ENCODE measurements at regions not wholly inside any gene's neighbourhood (a gene's known extent, or its start where the extent isn't known, plus 50 kb on each side); places are given as distances from the start of the nearest gene placed in this dataset.

DNA sequence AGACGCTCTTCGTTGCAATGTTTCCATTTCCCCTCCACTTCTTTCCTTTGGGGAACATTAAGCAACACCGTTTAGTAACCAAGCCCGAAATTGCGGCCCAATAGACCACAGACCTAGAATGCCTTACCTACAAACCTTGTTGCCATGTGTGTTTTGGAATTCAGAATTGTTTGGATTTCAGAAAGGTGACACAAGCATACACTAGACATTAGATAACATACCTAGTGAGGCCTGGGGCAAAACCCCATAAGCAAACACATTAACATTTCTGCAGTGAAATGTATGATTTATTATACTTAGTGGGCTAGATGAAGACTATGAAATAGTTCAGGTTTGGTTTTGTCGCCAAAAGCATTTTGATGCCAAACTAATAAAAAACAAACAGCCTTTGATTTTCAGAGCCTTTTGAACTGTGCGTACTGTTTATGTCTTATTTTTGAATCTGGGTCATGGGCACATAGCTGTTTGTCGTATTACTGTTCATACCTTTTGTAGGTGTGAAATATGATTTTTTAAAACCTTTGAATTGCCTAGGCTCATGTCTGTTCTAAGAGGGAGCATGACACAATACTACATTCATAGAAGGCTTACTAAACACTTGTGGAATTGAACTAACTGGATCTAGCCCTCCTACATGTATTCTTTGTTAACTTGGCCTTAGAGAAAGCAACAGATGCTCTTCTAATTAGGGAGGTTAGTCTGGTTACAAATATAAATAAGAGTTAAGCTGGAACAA, 88.6 kb upstream of the TMEM164 start:
- ATAC-seq, result no peak
- Histone ChIP-seq H3K36me3 (no peaks in the 10 kb centered on the region), H3K27me3 (peaks cover 0 to 44% (median 0%) of the 10 kb centered on the region in 7 donors), H3K4me3 (no peak overlapping the region), H3K9me3 (no peaks in the 10 kb centered on the region), H3K27ac (no peak overlapping the region), H3K4me1 (no peaks in the 10 kb centered on the region)
- TF ChIP-seq, protein P1, sequence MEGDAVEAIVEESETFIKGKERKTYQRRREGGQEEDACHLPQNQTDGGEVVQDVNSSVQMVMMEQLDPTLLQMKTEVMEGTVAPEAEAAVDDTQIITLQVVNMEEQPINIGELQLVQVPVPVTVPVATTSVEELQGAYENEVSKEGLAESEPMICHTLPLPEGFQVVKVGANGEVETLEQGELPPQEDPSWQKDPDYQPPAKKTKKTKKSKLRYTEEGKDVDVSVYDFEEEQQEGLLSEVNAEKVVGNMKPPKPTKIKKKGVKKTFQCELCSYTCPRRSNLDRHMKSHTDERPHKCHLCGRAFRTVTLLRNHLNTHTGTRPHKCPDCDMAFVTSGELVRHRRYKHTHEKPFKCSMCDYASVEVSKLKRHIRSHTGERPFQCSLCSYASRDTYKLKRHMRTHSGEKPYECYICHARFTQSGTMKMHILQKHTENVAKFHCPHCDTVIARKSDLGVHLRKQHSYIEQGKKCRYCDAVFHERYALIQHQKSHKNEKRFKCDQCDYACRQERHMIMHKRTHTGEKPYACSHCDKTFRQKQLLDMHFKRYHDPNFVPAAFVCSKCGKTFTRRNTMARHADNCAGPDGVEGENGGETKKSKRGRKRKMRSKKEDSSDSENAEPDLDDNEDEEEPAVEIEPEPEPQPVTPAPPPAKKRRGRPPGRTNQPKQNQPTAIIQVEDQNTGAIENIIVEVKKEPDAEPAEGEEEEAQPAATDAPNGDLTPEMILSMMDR (IDR thresholded peaks at IDR 0.05), result no peak
- no peak for DNase-seq
- intact Hi-C loops (cut with DNase I), result loop anchor here in 6 of 10 donors (2.0 to 10.0 kb wide), 6 partner anchors 91 to 501 kb away; partner anchors contain the start of gene TMEM164 (in 1 of the 6)
- 95 to 97% methylated on average over 8 of the region's 8 CpGs for WGBS, 2 donors

DNA sequence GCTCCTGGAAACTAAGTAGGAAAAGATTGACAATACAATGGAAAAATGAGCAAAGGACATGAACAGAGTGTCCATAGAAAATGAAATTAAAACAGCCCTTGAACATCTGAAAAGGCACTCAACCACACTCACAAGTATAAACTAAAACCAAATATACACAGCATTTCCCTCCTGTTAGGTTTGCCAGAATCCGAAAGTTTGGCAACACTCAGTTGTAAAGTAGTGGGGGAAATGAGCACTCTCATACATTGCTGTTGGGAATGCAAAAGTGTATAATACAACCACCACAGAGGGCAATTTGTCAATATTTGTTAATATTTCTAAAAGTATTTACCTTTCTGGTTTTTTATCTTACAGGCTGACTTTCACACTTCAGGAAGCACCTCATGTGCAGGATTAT, 84.2 kb upstream of the TMEM164 start:
- no peak for ATAC-seq
- Histone ChIP-seq H3K9me3 (no peaks in the 10 kb centered on the region), H3K27me3 (peaks cover 0 to 25% (median 0%) of the 10 kb centered on the region in 7 donors), H3K27ac (no peak overlapping the region), H3K4me1 (no peaks in the 10 kb centered on the region), H3K4me3 (no peak overlapping the region), H3K36me3 (no peaks in the 10 kb centered on the region)
- DNase-seq, result no peak
- TF ChIP-seq, protein P1 (IDR thresholded peaks at IDR 0.05), result no peak
- intact Hi-C loops (cut with DNase I), result loop anchor here in 3 of 10 donors (10.0 kb wide), 3 partner anchors 86 to 496 kb away; partner anchors contain the start of gene TMEM164 (in 1 of the 3)
- WGBS, 2 donors, result 65 to 66% methylated on average over 1 of the region's 1 CpG

DNA sequence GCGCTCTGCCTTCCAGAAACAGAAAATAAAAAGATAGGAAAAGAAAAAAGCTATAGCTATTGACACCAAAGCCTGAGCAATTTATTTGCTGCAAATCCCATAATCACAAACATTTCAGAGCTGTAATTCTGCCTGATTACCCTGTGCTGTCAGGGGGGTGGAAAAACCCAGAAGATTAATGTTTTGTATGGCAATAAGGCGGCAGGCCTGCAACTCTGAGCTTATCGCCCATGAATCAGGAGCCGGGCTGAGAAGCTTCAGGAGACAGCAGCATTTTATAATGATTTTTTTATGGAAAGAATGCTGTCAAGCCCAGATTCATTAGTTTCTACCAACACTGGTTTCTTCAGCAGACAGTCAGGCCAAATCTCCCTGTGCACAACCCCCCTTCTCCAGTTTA, 82.6 kb upstream of the TMEM164 start:
- 86 to 92% methylated on average over 4 of the region's 4 CpGs for WGBS, 2 donors
- H3K36me3 ChIP-seq, result no peaks in the 10 kb centered on the region
- H3K9me3 ChIP-seq, result no peaks in the 10 kb centered on the region
- H3K4me1 ChIP-seq, result no peaks in the 10 kb centered on the region
- H3K27me3 ChIP-seq, result peaks cover 0 to 21% (median 0%) of the 10 kb centered on the region in 7 donors
- H3K27ac ChIP-seq, result no peak overlapping the region
- no peak for DNase-seq
- no peak overlapping the region for H3K4me3 ChIP-seq
- intact Hi-C loops (cut with DNase I), result loop anchor here in 3 of 10 donors (5.0 to 10.0 kb wide), 2 partner anchors 84 to 222 kb away; partner anchors contain the start of gene TMEM164 (in 2 of the 3)
- no peak for ATAC-seq
- TF ChIP-seq, protein P1 (IDR thresholded peaks at IDR 0.05), result no peak

DNA sequence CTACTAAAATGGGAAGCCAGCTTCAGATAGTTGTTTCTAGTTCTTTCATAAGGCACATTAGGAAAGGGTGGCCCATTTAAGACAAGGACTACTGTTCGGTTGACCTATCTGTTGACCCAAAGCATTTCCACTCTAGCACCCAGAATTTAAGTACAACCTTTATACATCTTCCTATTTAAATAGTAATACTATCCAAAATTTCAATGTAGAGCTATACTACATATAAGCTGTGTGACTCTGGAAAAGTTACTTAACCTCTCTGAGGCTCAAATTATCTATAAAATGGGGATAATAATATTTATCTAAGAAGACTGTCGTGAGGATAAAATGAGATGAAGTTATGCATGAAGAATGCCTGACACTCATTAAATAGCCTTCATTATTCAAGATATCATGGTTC, 82.0 kb upstream of the TMEM164 start:
- no peaks in the 10 kb centered on the region for H3K9me3 ChIP-seq
- intact Hi-C loops (cut with DNase I), result loop anchor here in 3 of 10 donors (5.0 to 10.0 kb wide), 2 partner anchors 84 to 221 kb away; partner anchors contain the start of gene TMEM164 (in 2 of the 3)

More for the DNA sequence above, 82.0 kb upstream of the TMEM164 start:
- ATAC-seq (no peak), DNase-seq (no peak)
- TF ChIP-seq, protein P1 (IDR thresholded peaks at IDR 0.05), result no peak
- H3K27ac ChIP-seq, result no peak overlapping the region
- peaks cover 0 to 27% (median 0%) of the 10 kb centered on the region in 7 donors for H3K27me3 ChIP-seq
- H3K36me3 ChIP-seq, result no peaks in the 10 kb centered on the region
- WGBS, 2 donors, result 74 to 82% methylated on average over 2 of the region's 2 CpGs
- H3K4me1 ChIP-seq, result no peaks in the 10 kb centered on the region
- H3K4me3 ChIP-seq, result no peak overlapping the region
